ENCODE measurements at regions not wholly inside any gene's neighbourhood (a gene's known extent, or its start where the extent isn't known, plus 50 kb on each side); places are given as distances from the start of the nearest gene placed in this dataset.

GRCh38 chr20:11205769-11206362 is 532.1 kb upstream of the JAG1 start:
- Histone ChIP-seq H3K36me3 (no peaks in the 10 kb centered on the region), H3K27ac (no peak overlapping the region), H3K4me3 (no peak overlapping the region), H3K9me3 (no peaks in the 10 kb centered on the region), H3K4me1 (peaks cover 0 to 12% of the 10 kb centered on the region in 2 donors), H3K27me3 (no peaks in the 10 kb centered on the region)
- TF ChIP-seq, protein P1, sequence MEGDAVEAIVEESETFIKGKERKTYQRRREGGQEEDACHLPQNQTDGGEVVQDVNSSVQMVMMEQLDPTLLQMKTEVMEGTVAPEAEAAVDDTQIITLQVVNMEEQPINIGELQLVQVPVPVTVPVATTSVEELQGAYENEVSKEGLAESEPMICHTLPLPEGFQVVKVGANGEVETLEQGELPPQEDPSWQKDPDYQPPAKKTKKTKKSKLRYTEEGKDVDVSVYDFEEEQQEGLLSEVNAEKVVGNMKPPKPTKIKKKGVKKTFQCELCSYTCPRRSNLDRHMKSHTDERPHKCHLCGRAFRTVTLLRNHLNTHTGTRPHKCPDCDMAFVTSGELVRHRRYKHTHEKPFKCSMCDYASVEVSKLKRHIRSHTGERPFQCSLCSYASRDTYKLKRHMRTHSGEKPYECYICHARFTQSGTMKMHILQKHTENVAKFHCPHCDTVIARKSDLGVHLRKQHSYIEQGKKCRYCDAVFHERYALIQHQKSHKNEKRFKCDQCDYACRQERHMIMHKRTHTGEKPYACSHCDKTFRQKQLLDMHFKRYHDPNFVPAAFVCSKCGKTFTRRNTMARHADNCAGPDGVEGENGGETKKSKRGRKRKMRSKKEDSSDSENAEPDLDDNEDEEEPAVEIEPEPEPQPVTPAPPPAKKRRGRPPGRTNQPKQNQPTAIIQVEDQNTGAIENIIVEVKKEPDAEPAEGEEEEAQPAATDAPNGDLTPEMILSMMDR (IDR thresholded peaks at IDR 0.05) = no peak
- DNase-seq (ENCODE audit: low spot score) = no peak

DNA sequence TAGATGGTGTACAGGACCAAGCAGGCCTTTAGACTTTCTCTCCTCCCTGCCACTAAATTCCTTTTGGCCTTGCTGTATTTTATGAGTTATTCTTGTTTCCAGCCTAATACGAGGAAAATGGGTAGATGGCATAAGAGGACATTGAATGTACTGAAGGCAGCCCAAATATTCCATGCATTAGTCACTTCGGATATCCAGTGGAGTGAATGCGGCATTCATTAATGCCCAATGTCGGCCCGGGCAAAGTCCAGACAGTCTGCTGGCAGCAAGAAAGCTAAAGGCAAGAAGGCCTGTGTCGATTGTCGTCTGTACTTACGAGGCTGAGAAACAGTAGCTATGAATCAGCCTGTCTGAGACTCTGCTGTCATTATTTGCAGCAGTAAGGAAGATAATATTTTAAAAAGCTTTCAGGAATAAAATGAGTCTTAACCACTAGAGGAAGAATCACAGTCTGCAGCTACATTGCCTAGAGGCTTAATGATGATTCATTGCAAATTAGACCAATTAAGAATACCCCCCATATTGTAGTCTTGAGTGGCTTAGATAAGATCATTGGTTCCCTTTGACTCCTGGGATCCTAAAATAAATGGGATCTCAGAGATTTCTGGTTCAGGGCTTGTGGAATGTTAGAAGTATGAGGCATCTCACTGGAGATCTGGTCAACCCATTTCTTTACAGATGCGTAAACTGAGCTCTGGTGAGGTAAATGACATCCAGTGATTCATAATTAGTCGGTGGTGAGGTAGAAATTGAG is 534.1 kb upstream of the JAG1 start:
- H3K9me3 ChIP-seq = no peaks in the 10 kb centered on the region
- H3K36me3 ChIP-seq = no peaks in the 10 kb centered on the region
- peaks cover 0 to 12% of the 10 kb centered on the region in 2 donors for H3K4me1 ChIP-seq
- H3K4me3 ChIP-seq = no peak overlapping the region
- H3K27ac ChIP-seq = no peak overlapping the region
- TF ChIP-seq, protein P1 (IDR thresholded peaks at IDR 0.05) = no peak
- DNase-seq (ENCODE audit: low spot score) = no peak
- no peaks in the 10 kb centered on the region for H3K27me3 ChIP-seq

GRCh38 chr20:11210611-11211010 is 536.8 kb upstream of the JAG1 start:
- Histone ChIP-seq H3K4me3 (no peak overlapping the region), H3K4me1 (peaks cover 0 to 4% of the 10 kb centered on the region in 2 donors), H3K9me3 (no peaks in the 10 kb centered on the region), H3K36me3 (no peaks in the 10 kb centered on the region), H3K27me3 (no peaks in the 10 kb centered on the region), H3K27ac (no peak overlapping the region)
- DNase-seq (ENCODE audit: low spot score) = no peak
- TF ChIP-seq, protein P1 (IDR thresholded peaks at IDR 0.05) = no peak

GRCh38 chr20:11212272-11212671 is 538.5 kb upstream of the JAG1 start:
- Histone ChIP-seq H3K4me3 (no peak overlapping the region), H3K4me1 (peaks cover 0 to 10% of the 10 kb centered on the region in 2 donors), H3K27ac (no peak overlapping the region), H3K27me3 (no peaks in the 10 kb centered on the region), H3K36me3 (no peaks in the 10 kb centered on the region), H3K9me3 (no peaks in the 10 kb centered on the region)
- TF ChIP-seq, protein P1 (IDR thresholded peaks at IDR 0.05) = no peak
- DNase-seq (ENCODE audit: low spot score) = no peak

DNA sequence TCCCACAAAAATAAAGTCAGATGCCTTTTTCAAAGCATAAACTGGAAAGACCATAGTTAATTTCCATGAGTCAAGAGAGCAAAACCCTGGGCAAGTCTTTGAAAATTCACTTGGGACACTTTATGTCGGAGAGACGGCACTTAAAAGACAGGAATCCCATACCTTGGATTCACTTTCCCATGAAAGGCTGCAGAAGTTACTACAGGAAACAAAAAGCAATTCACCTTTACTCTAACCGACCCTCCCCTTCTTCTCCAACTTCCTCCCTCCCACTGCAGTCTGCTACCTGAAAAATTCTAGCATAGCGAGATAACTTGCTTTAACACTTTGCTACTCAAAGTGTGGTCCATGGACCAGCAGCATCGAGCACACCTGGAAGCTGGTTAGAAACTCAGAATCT is 539.1 kb upstream of the JAG1 start:
- Histone ChIP-seq H3K27me3 (no peaks in the 10 kb centered on the region), H3K4me1 (peaks cover 0 to 16% of the 10 kb centered on the region in 2 donors), H3K4me3 (no peak overlapping the region), H3K9me3 (no peaks in the 10 kb centered on the region), H3K27ac (no peak overlapping the region), H3K36me3 (no peaks in the 10 kb centered on the region)
- TF ChIP-seq, protein P1 (IDR thresholded peaks at IDR 0.05) = no peak
- no peak for DNase-seq (ENCODE audit: low spot score)

All from right atrium auricular region (tissue), 2 donors.